Sigmoid colon (tissue), 4 donors: ENCODE measurements at regions not wholly inside any gene's neighbourhood (a gene's known extent, or its start where the extent isn't known, plus 50 kb on each side); places are given as distances from the start of the nearest gene placed in this dataset.

Experiments
- CTCF ChIP-seq, 4 experiments: fragments of 450-650 bp in 3 of 4; fragments of 200-600 bp in 1 of 4; IDR thresholded peaks; one replicate each; pipeline ENCODE4 v1.5.1; 2016 to 2019; ENCODE audit warnings: antibody characterized with exemption in 4 of 4, mild to moderate bottlenecking in 3 of 4, moderate library complexity in 2 of 4
- EP300 ChIP-seq, 4 donors: sonication (generic); formaldehyde crosslinking; IDR thresholded peaks; one replicate each; pipeline ENCODE4 v1.6.1; 2017; ENCODE audit warnings: antibody characterized with exemption in 4 of 4
- POLR2A ChIP-seq, 2 donors: fragments of 450-650 bp; IDR thresholded peaks; one replicate each; pipeline ENCODE4 v1.6.1; 2016; ENCODE audit warnings: antibody characterized with exemption in 2 of 2, mild to moderate bottlenecking in 2 of 2, moderate library complexity in 2 of 2
- POLR2AphosphoS5 ChIP-seq, 4 donors: sonication (generic); formaldehyde crosslinking; IDR thresholded peaks; one replicate each; pipeline ENCODE4 v1.6.1; 2017; ENCODE audit warnings: antibody characterized with exemption in 4 of 4

- TF ChIP-seq POLR2A (IDR thresholded peaks at IDR 0.05) (no peak), CTCF (IDR thresholded peaks at IDR 0.05) (no peak), POLR2AphosphoS5 (IDR thresholded peaks at IDR 0.05) (no peak), EP300 (IDR thresholded peaks at IDR 0.05) (no peak)
Observed at GRCh38 chr11:123305601-123306375, 110.7 kb upstream of the CLMP start.
